GM13977 (cell line): ENCODE measurements at regions not wholly inside any gene's neighbourhood (a gene's known extent, or its start where the extent isn't known, plus 50 kb on each side); places are given as distances from the start of the nearest gene placed in this dataset.

Source experiments
- DNase-seq: peaks from one replicate; pipeline ENCODE4 v3.0.0; 2012; ENCODE audit warnings: low spot score
- CTCF ChIP-seq: IDR thresholded peaks from 2 replicates; pipeline ENCODE4 v1.5.1; 2012; ENCODE audit warnings: mild to moderate bottlenecking, control low read depth; ENCODE audit not compliant: insufficient read depth; ENCODE audit errors: extremely low read depth, missing control alignments
- in situ Hi-C: fragments of 300-500 bp; cut with MboI; formaldehyde crosslinking; loops from one replicate; pipeline ENCODE4 v1.12.0; 2022; ENCODE audit warnings: low sequenced_read_pairs, low pct_unique_long_range_greater_than_20kb, mixed read lengths, inconsistent platforms; ENCODE audit not compliant: unreplicated experiment

GRCh38 chr10:126842356-126842755 lies 62.9 kb upstream of the DOCK1 start:
- in situ Hi-C loops, result no loop called here
- TF ChIP-seq CTCF, result no peak

DNA sequence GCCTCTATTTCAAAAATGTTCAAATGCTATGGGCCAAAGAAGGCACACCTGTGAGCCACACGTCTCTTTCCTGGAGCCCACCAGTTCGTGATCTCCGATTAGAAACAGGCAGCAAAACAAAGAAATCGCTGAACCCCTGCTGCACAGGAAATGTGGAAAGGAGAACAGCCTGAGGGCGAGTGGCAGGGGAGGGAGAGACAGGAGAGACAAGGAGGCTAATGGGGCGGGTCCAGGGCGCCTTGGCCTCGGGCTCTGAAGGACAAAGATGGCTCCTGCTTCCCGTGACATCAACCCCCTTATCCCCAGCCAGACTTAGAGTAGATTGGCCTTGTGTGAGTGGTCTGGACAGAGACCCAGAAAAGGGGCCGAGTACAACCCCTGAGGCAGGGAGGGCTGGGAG lies 62.4 kb upstream of the DOCK1 start:
- no peak for DNase-seq
- TF ChIP-seq CTCF, result no peak
- in situ Hi-C loops, result no loop called here

More at GRCh38 chr10:126842356-126842755, 62.9 kb upstream of the DOCK1 start:
- DNase-seq, result no peak

GRCh38 chr10:126843299-126843934 lies 61.8 kb upstream of the DOCK1 start:
- no peak for DNase-seq
- in situ Hi-C loops, result no loop called here
- no peak for TF ChIP-seq CTCF

GRCh38 chr10:126844406-126844805 lies 60.8 kb upstream of the DOCK1 start:
- in situ Hi-C loops, result no loop called here
- DNase-seq, result no peak
- TF ChIP-seq CTCF, result no peak

DNA sequence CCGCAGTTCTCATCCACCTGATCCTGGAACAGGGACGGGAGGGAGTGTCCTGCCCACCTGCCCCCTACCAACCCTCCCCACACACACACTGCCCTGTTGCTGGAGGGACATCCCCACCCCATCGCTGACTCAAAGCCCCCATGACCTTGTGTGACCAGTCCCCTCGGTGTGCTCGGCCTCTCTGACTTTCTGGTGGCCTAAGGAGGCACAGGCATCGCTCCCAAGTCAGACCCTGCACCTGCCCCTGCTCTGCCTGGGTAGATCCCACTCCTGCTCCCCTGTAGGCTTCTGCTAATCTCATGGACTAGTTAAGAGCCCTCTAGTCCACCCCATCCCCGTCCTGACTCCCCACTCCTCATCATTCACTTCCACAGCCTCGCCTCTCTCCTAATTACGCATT lies 58.8 kb upstream of the DOCK1 start:
- TF ChIP-seq CTCF, result no peak
- DNase-seq, result no peak
- in situ Hi-C loops, result no loop called here

DNA sequence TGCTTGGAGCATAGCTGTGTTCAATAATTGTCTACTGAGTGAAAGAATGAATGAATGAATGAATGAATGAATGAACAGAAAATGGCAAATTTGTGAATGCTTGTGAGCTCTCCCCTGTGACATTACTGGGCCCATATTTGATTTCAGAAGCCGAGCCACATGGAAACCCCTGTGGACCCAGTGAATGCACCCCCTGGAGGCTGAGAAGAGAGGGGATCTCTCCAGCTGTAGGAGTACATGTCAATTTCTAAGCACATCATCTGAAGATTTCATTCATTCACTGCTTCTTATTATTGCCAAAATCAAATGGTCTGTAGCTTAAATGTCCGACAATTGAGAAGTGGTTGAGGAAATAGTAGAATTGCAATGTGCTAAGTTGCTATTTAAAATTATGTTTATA lies 58.3 kb upstream of the DOCK1 start:
- DNase-seq, result no peak
- in situ Hi-C loops, result no loop called here
- TF ChIP-seq CTCF, result no peak
